ENCODE measurements at regions not wholly inside any gene's neighbourhood (a gene's known extent, or its start where the extent isn't known, plus 50 kb on each side); places are given as distances from the start of the nearest gene placed in this dataset.

GRCh38 chr4:180669680-180670079 lies 1573.5 kb upstream of the TENM3 start:
- no peak overlapping the region for H3K4me3 Mint-ChIP-seq
- no peaks in the 10 kb centered on the region for H3K27me3 Mint-ChIP-seq
- H3K4me1 Mint-ChIP-seq: peaks cover 0 to 2% (median 0%) of the 10 kb centered on the region in 3 donors
- H3K9me3 Mint-ChIP-seq: no peaks in the 10 kb centered on the region
- H3K27ac Mint-ChIP-seq: no peak overlapping the region
- peaks cover 2% of the 10 kb centered on the region for H3K36me3 Mint-ChIP-seq

GRCh38 chr4:180674619-180675358 lies 1568.4 kb upstream of the TENM3 start:
- no peak overlapping the region for H3K4me3 Mint-ChIP-seq
- H3K27ac Mint-ChIP-seq: no peak overlapping the region
- H3K9me3 Mint-ChIP-seq: peaks cover 0 to 4% (median 0%) of the 10 kb centered on the region in 3 donors
- no peaks in the 10 kb centered on the region for H3K4me1 Mint-ChIP-seq
- H3K36me3 Mint-ChIP-seq: peaks cover 2% of the 10 kb centered on the region
- H3K27me3 Mint-ChIP-seq: no peaks in the 10 kb centered on the region

GRCh38 chr4:180675359-180675650 lies 1567.9 kb upstream of the TENM3 start:
- H3K27me3 Mint-ChIP-seq: no peaks in the 10 kb centered on the region
- H3K36me3 Mint-ChIP-seq: peaks cover 2% of the 10 kb centered on the region
- no peak overlapping the region for H3K27ac Mint-ChIP-seq
- H3K9me3 Mint-ChIP-seq: peaks cover 0 to 4% (median 0%) of the 10 kb centered on the region in 3 donors
- no peak overlapping the region for H3K4me3 Mint-ChIP-seq
- H3K4me1 Mint-ChIP-seq: no peaks in the 10 kb centered on the region

- no peak overlapping the region for H3K4me3 Mint-ChIP-seq
- no peak overlapping the region for H3K27ac Mint-ChIP-seq
- H3K4me1 Mint-ChIP-seq: no peaks in the 10 kb centered on the region
- H3K9me3 Mint-ChIP-seq: peaks cover 0 to 4% (median 0%) of the 10 kb centered on the region in 3 donors
- H3K36me3 Mint-ChIP-seq: no peaks in the 10 kb centered on the region
- H3K27me3 Mint-ChIP-seq: no peaks in the 10 kb centered on the region
Measured at GRCh38 chr4:180680305-180680704, 1562.9 kb upstream of the TENM3 start.

GRCh38 chr4:180682776-180683175 lies 1560.4 kb upstream of the TENM3 start:
- no peaks in the 10 kb centered on the region for H3K4me1 Mint-ChIP-seq
- H3K27me3 Mint-ChIP-seq: no peaks in the 10 kb centered on the region
- H3K27ac Mint-ChIP-seq: no peak overlapping the region
- no peaks in the 10 kb centered on the region for H3K36me3 Mint-ChIP-seq
- no peak overlapping the region for H3K4me3 Mint-ChIP-seq
- peaks cover 0 to 4% (median 2%) of the 10 kb centered on the region in 3 donors for H3K9me3 Mint-ChIP-seq

- Mint-ChIP-seq H3K27ac (no peak overlapping the region), H3K36me3 (no peaks in the 10 kb centered on the region), H3K4me1 (no peaks in the 10 kb centered on the region), H3K4me3 (no peak overlapping the region), H3K9me3 (peaks cover 0 to 2% (median 2%) of the 10 kb centered on the region in 3 donors), H3K27me3 (no peaks in the 10 kb centered on the region)
Measured at GRCh38 chr4:180683186-180683585, 1560.0 kb upstream of the TENM3 start.

GRCh38 chr4:180688480-180688879 lies 1554.7 kb upstream of the TENM3 start:
- no peak overlapping the region for H3K27ac Mint-ChIP-seq
- H3K27me3 Mint-ChIP-seq: no peaks in the 10 kb centered on the region
- peaks cover 0 to 4% (median 2%) of the 10 kb centered on the region in 3 donors for H3K9me3 Mint-ChIP-seq
- H3K36me3 Mint-ChIP-seq: no peaks in the 10 kb centered on the region
- H3K4me1 Mint-ChIP-seq: no peaks in the 10 kb centered on the region
- no peak overlapping the region for H3K4me3 Mint-ChIP-seq

GRCh38 chr4:180694875-180695274 lies 1548.3 kb upstream of the TENM3 start:
- no peak overlapping the region for H3K4me3 Mint-ChIP-seq
- H3K27ac Mint-ChIP-seq: no peak overlapping the region
- H3K9me3 Mint-ChIP-seq: peaks cover 2 to 8% (median 4%) of the 10 kb centered on the region in 3 donors
- H3K27me3 Mint-ChIP-seq: no peaks in the 10 kb centered on the region
- no peaks in the 10 kb centered on the region for H3K36me3 Mint-ChIP-seq
- H3K4me1 Mint-ChIP-seq: peaks cover 0 to 2% (median 0%) of the 10 kb centered on the region in 3 donors

GRCh38 chr4:180695851-180696250 lies 1547.4 kb upstream of the TENM3 start:
- peaks cover 2 to 8% (median 4%) of the 10 kb centered on the region in 3 donors for H3K9me3 Mint-ChIP-seq
- H3K4me1 Mint-ChIP-seq: peaks cover 0 to 2% (median 0%) of the 10 kb centered on the region in 3 donors
- no peak overlapping the region for H3K27ac Mint-ChIP-seq
- no peak overlapping the region for H3K4me3 Mint-ChIP-seq
- no peaks in the 10 kb centered on the region for H3K36me3 Mint-ChIP-seq
- no peaks in the 10 kb centered on the region for H3K27me3 Mint-ChIP-seq

GRCh38 chr4:180696460-180697092 lies 1546.6 kb upstream of the TENM3 start:
- H3K36me3 Mint-ChIP-seq: no peaks in the 10 kb centered on the region
- H3K4me3 Mint-ChIP-seq: no peak overlapping the region
- no peaks in the 10 kb centered on the region for H3K27me3 Mint-ChIP-seq
- H3K4me1 Mint-ChIP-seq: peaks cover 0 to 2% (median 0%) of the 10 kb centered on the region in 3 donors
- H3K27ac Mint-ChIP-seq: no peak overlapping the region
- H3K9me3 Mint-ChIP-seq: peaks cover 2 to 8% (median 4%) of the 10 kb centered on the region in 3 donors

- peaks cover 2 to 5% (median 4%) of the 10 kb centered on the region in 3 donors for H3K9me3 Mint-ChIP-seq
- no peaks in the 10 kb centered on the region for H3K36me3 Mint-ChIP-seq
- H3K27me3 Mint-ChIP-seq: no peaks in the 10 kb centered on the region
- H3K4me1 Mint-ChIP-seq: peaks cover 0 to 2% (median 0%) of the 10 kb centered on the region in 3 donors
- no peak overlapping the region for H3K4me3 Mint-ChIP-seq
- no peak overlapping the region for H3K27ac Mint-ChIP-seq
Measured at GRCh38 chr4:180698550-180699195, 1544.5 kb upstream of the TENM3 start.

- H3K4me3 Mint-ChIP-seq: no peak overlapping the region
- H3K27ac Mint-ChIP-seq: no peak overlapping the region
- no peaks in the 10 kb centered on the region for H3K36me3 Mint-ChIP-seq
- no peaks in the 10 kb centered on the region for H3K4me1 Mint-ChIP-seq
- peaks cover 0 to 10% (median 8%) of the 10 kb centered on the region in 3 donors for H3K9me3 Mint-ChIP-seq
- H3K27me3 Mint-ChIP-seq: no peaks in the 10 kb centered on the region
Measured at GRCh38 chr4:180706766-180707165, 1536.4 kb upstream of the TENM3 start.

- no peaks in the 10 kb centered on the region for H3K4me1 Mint-ChIP-seq
- no peak overlapping the region for H3K27ac Mint-ChIP-seq
- no peaks in the 10 kb centered on the region for H3K27me3 Mint-ChIP-seq
- peaks cover 0 to 20% (median 12%) of the 10 kb centered on the region in 3 donors for H3K9me3 Mint-ChIP-seq
- no peaks in the 10 kb centered on the region for H3K36me3 Mint-ChIP-seq
- H3K4me3 Mint-ChIP-seq: no peak overlapping the region
Measured at GRCh38 chr4:180710628-180711337, 1532.4 kb upstream of the TENM3 start.

- Mint-ChIP-seq H3K4me3 (no peak overlapping the region), H3K9me3 (peaks cover 1 to 14% (median 7%) of the 10 kb centered on the region in 3 donors), H3K36me3 (no peaks in the 10 kb centered on the region), H3K4me1 (no peaks in the 10 kb centered on the region), H3K27ac (no peak overlapping the region), H3K27me3 (no peaks in the 10 kb centered on the region)
Measured at GRCh38 chr4:180717451-180718033, 1525.7 kb upstream of the TENM3 start.

GRCh38 chr4:180721356-180721755 lies 1521.8 kb upstream of the TENM3 start:
- Mint-ChIP-seq H3K27me3 (no peaks in the 10 kb centered on the region), H3K4me3 (no peak overlapping the region), H3K4me1 (no peaks in the 10 kb centered on the region), H3K27ac (no peak overlapping the region), H3K36me3 (no peaks in the 10 kb centered on the region), H3K9me3 (peaks cover 1 to 6% (median 5%) of the 10 kb centered on the region in 3 donors)

Measured in IgD-negative memory B cell (primary cell).